HepG2 (cell line): ENCODE measurements at regions not wholly inside any gene's neighbourhood (a gene's known extent, or its start where the extent isn't known, plus 50 kb on each side); places are given as distances from the start of the nearest gene placed in this dataset.

Experiments used
- ATAC-seq: fragments of 200-7000 bp; cut with Tn5 transposase; 3 replicates; pipeline ENCODE4 v1.9.1; 2020; ENCODE audit warnings: mild to moderate bottlenecking, moderate library complexity
- BruUV-seq: library from RNA; stranded (reverse); fragments of 400-500 nt; replicated peaks from 2 replicates; lab custom pipeline; 2021; lab: Mats Ljungman, UMichigan
- CTCF ChIA-PET: fragments of 300-600 bp; formaldehyde crosslinking; extraction: SDS; loops from one replicate; lab custom pipeline; 2021; ENCODE audit warnings: low total read pairs, inconsistent platforms, low intra/inter-chr PET ratio; lab: Yijun Ruan, JAX
- POLR2A ChIA-PET: fragments of 350-600 bp; sonication (Branson Sonifier 250); formaldehyde crosslinking; loops from one replicate; lab custom pipeline; 2020; ENCODE audit warnings: antibody characterized with exemption, inconsistent platforms; lab: Yijun Ruan, JAX
- DNase-seq: peaks from one replicate; pipeline ENCODE4 v3.0.0-alpha.2; 2015; ENCODE audit warnings: low spot score
- FAIRE-seq: peaks from 3 replicates; lab custom pipeline; 2011; peaks lifted over from hg19 to GRCh38; lab: Jason Lieb, UNC
- H2AFZ ChIP-seq: one replicate; pipeline ENCODE4 v1.6.1; 2011; ENCODE audit warnings: low read length, inconsistent platforms
- H3K27ac ChIP-seq: fragments of 300-600 bp; 3 replicates; pipeline ENCODE4 v1.8.0; 2011; ENCODE audit warnings: mixed run types, mild to moderate bottlenecking, mixed read lengths, low read length, inconsistent platforms; ENCODE audit not compliant: insufficient read depth; ENCODE audit errors: extremely low read length
- H3K27me3 ChIP-seq, 2 experiments: fragments of 200-600 bp in 1 of 2; 2 replicates in 1 of 2; 3 replicates in 1 of 2; pipeline versions ENCODE4 v1.6.0 to v1.8.0; 2011; ENCODE audit warnings: low read length in 2 of 2, mild to moderate bottlenecking in 2 of 2, moderate library complexity in 2 of 2, inconsistent platforms in 1 of 2; ENCODE audit not compliant: insufficient read depth in 2 of 2, control insufficient read depth in 1 of 2
- H3K36me3 ChIP-seq, 2 experiments: fragments of 200-600 bp in 1 of 2; replicated peaks in 1 of 2; 2 replicates in 1 of 2; 3 replicates in 1 of 2; pipeline versions ENCODE4 v1.5.1 to v1.8.0; 2011; ENCODE audit warnings: low read length in 2 of 2, inconsistent platforms in 1 of 2; ENCODE audit not compliant: insufficient read depth in 2 of 2, control insufficient read depth in 1 of 2
- H3K4me1 ChIP-seq: 2 replicates; pipeline ENCODE4 v1.5.1; 2012; ENCODE audit warnings: low read length, inconsistent platforms; ENCODE audit not compliant: insufficient read depth
- H3K4me2 ChIP-seq: 2 replicates; pipeline ENCODE4 v1.6.0; 2011; ENCODE audit warnings: low read depth, low read length, inconsistent platforms
- H3K4me3 ChIP-seq, 3 experiments: fragments of 200-600 bp in 1 of 3; sonication (generic), shearing (Covaris generic) in 1 of 3; replicated peaks in 1 of 3; 2 replicates each; pipeline ENCODE4 v1.5.1; 2011 to 2016; ENCODE audit warnings: low read length in 3 of 3, inconsistent platforms in 2 of 3, low read depth in 2 of 3, mild to moderate bottlenecking in 2 of 3, control low read depth in 1 of 3, mixed read lengths in 1 of 3; ENCODE audit not compliant: insufficient read depth in 1 of 3
- H3K79me2 ChIP-seq: one replicate; pipeline ENCODE4 v1.6.1; 2011; ENCODE audit warnings: low read length, inconsistent platforms; ENCODE audit not compliant: insufficient read depth
- H3K9ac ChIP-seq: 2 replicates; pipeline ENCODE4 v1.6.0; 2011; ENCODE audit warnings: mild to moderate bottlenecking, low read depth, low read length, inconsistent platforms; ENCODE audit not compliant: insufficient read depth
- H3K9me3 ChIP-seq: 2 replicates; pipeline ENCODE4 v1.5.1; 2012; ENCODE audit warnings: mild to moderate bottlenecking, low read length
- H4K20me1 ChIP-seq: 2 replicates; pipeline ENCODE4 v1.6.0; 2011; ENCODE audit warnings: inconsistent platforms, mild to moderate bottlenecking, low read length, moderate library complexity; ENCODE audit not compliant: insufficient read depth
- CTCF ChIP-seq: sonication (generic); formaldehyde crosslinking; IDR thresholded peaks from 2 replicates; pipeline ENCODE4 v1.5.0; 2020; ENCODE audit warnings: mild to moderate bottlenecking, missing genetic modification reagents, moderate library complexity
- MBNL3 ChIP-seq: fragments of 250-450 bp; sonication (Bioruptor Pico); conservative IDR thresholded peaks from 2 replicates; pipeline ENCODE4 v1.8.0; 2022; ENCODE audit warnings: mild to moderate bottlenecking, inconsistent platforms
- YY1 ChIP-seq: IDR thresholded peaks from 2 replicates; pipeline ENCODE4 v1.6.1; 2011; ENCODE audit warnings: low read length, low read depth, moderate library complexity, mild to moderate bottlenecking; ENCODE audit not compliant: insufficient read depth, insufficient replicate concordance
- ZNF142 ChIP-seq: sonication (generic); formaldehyde crosslinking; IDR thresholded peaks from 2 replicates; pipeline ENCODE4 v1.4.0; 2020; ENCODE audit warnings: missing genetic modification reagents
- ZNF576 ChIP-seq: sonication (generic); formaldehyde crosslinking; IDR thresholded peaks from 2 replicates; pipeline ENCODE4 v1.4.0; 2020; ENCODE audit warnings: mild to moderate bottlenecking, missing genetic modification reagents
- ZSCAN12 ChIP-seq: sonication (generic); formaldehyde crosslinking; IDR thresholded peaks from 2 replicates; pipeline ENCODE4 v1.9.0; 2021; ENCODE audit warnings: mild to moderate bottlenecking, missing genetic modification reagents
- WGBS: methylation state at CpG from one replicate; pipeline ENCODE4 v1.1.6; 2017; ENCODE audit warnings: low lambda C conversion rate; 5-methylcytosine and 5-hydroxymethylcytosine counted together
- in situ Hi-C: cut with HindIII; loops from 2 replicates; pipeline ENCODE4 v1.10.0; 2017; ENCODE audit warnings: low pct_unique_long_range_greater_than_20kb; ENCODE audit not compliant: extremely low pct_ligation_motif_present
- intact Hi-C: fragments of 100-400 bp; cut with micrococcal nuclease; formaldehyde crosslinking; loops from one replicate; pipeline ENCODE4 v1.10.0; 2022; ENCODE audit not compliant: unreplicated experiment

- no peak for DNase-seq
- TF ChIP-seq MBNL3 (CRISPR knock-in tag) (no peak), ZNF576 (CRISPR knock-in tag) (no peak), ZNF142 (no peak), CTCF (CRISPR knock-in tag) (0 out of 2 replicates have a peak, but pooled peaks have one; percentile 12), ZSCAN12 (CRISPR knock-in tag) (no peak), YY1 (peak; percentile 14)
- H2AFZ ChIP-seq, result no peak overlapping the region
- 43% methylated on average over 6 of the region's 7 CpGs for WGBS
- no peak overlapping the region for H3K27ac ChIP-seq
- no peak overlapping the region for H3K9ac ChIP-seq
- intact Hi-C loops (no loop called here), in situ Hi-C loops (no loop called here)
- H3K4me2 ChIP-seq, result no peak overlapping the region
- CTCF ChIA-PET, result no interaction called here
- H4K20me1 ChIP-seq, result no peaks in the 10 kb centered on the region
- no peak for FAIRE-seq
- no peaks in the 10 kb centered on the region for H3K4me1 ChIP-seq
- no peaks in the 10 kb centered on the region for H3K36me3 ChIP-seq
- no peaks in the 10 kb centered on the region for H3K79me2 ChIP-seq
- no peaks in the 10 kb centered on the region for H3K9me3 ChIP-seq
- ATAC-seq, result no peak
- no peak overlapping the region for H3K4me3 ChIP-seq
- BruUV-seq, result no TSS peak
- POLR2A ChIA-PET, result no interaction called here
- no peaks in the 10 kb centered on the region for H3K27me3 ChIP-seq
Observed at GRCh38 chr1:208449951-208450350, 205.8 kb upstream of the PLXNA2 start.
